Upper lobe of left lung (tissue), 4 donors: ENCODE measurements at regions not wholly inside any gene's neighbourhood (a gene's known extent, or its start where the extent isn't known, plus 50 kb on each side); places are given as distances from the start of the nearest gene placed in this dataset.
"Not testable (repeated sequence)": the region's sequence is repeated elsewhere in the genome, so short reads cannot be mapped to it uniquely, and the experiment has no call there.

ENCODE experiments used
- CTCF ChIP-seq, 6 experiments: fragments of 450-650 bp in 4 of 6; fragments of 200-600 bp in 2 of 6; sonication (generic) in 2 of 6; IDR thresholded peaks; one replicate each; pipeline ENCODE4 v1.5.1; 2016 to 2019; ENCODE audit warnings: antibody characterized with exemption in 6 of 6
- EP300 ChIP-seq, 4 donors: sonication (generic); formaldehyde crosslinking; IDR thresholded peaks; one replicate each; pipeline ENCODE4 v1.5.1; 2017; ENCODE audit warnings: antibody characterized with exemption in 4 of 4, control low read depth in 2 of 4
- POLR2A ChIP-seq, 4 donors: fragments of 450-650 bp; IDR thresholded peaks; one replicate each; pipeline ENCODE4 v1.5.1; 2016 to 2017; ENCODE audit warnings: antibody characterized with exemption in 4 of 4, mild to moderate bottlenecking in 2 of 4
- POLR2AphosphoS5 ChIP-seq, 2 donors: sonication (generic); formaldehyde crosslinking; IDR thresholded peaks; one replicate each; pipeline ENCODE4 v1.5.1; 2017; ENCODE audit warnings: antibody characterized with exemption in 2 of 2

GRCh38 chr2:87309785-87310184, 288.1 kb upstream of the PLGLB1 start:
- not testable (repeated sequence) for TF ChIP-seq POLR2A, CTCF, EP300, POLR2AphosphoS5 (IDR thresholded peaks at IDR 0.05)
